Activated CD4-positive, alpha-beta T cell treated with anti-CD3 and anti-CD28 coated beads, Interleukin-2, Interleukin-6, amounts not matched to agents 100 ng/mL and 50 ng/mL, durations not matched to agents 16 hours and 8 hours (primary cell): ENCODE measurements at regions not wholly inside any gene's neighbourhood (a gene's known extent, or its start where the extent isn't known, plus 50 kb on each side); places are given as distances from the start of the nearest gene placed in this dataset.

Source experiments
- DNase-seq: peaks from one replicate; pipeline ENCODE4 v3.0.0-alpha.2; 2020

DNA sequence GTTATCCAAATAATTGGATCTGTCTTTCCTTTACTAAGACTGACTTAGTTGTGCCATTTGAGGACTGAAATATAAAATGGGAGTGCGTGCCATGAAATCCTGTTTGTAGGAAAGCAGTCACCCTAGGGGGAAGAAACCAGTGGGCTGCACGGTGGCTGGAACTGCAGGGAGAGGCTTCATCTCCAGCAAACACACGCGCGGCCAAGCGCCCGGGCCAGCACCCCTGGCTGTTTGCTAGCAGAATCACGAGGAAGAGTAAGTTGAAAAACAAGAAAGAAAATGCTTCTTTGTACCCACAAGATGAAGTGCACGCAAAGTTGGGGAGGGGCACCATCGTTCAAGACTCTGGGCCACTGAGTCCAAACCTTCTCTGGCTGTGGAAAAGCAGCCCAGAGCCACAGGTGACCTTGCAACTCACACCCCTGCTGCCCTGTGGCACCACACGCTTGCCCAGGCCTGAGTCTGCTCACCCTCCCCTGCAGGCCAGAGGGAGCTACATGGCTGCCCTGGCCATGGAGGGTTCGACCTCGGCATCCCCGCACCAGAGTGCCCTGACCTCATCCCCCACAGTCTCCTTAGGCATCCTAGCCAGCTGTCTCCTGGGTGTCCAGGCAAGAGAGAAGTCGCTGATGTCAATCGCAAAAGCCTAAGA, 55.2 kb downstream of the IRX2 start:
- DNase-seq: no peak

DNA sequence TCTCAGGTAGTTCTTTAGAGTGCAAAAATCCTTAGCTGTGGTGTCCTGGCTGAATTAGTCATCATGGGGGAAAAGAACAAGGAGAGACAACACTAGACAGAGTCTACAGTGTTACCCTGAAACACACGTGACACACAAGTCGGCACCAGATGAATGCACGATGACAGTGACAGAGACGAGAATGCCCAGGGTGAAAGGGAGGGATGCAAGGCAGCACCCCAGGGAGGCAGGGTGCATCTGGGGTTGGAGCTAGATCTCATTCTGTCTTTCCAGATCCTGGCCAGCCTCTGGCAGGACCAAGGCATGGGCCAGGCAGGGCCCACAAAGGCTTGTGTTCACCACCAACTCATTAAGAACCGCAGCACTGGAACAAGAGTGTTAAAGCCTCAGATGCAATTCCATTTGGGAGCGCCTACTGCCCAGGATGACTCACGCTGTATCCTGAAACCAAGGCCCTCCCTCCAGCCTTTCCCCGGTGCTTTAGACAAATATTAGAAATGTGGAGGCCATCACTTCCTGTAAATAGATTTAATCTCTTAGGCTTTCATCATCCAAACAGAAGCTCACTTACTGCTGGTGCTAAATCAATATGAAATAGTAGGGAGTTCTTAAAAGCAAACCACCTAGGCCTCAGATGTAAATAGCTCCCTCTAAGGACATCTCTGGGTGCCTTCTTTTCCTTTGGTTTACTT, 56.1 kb downstream of the IRX2 start:
- no peak for DNase-seq

DNA sequence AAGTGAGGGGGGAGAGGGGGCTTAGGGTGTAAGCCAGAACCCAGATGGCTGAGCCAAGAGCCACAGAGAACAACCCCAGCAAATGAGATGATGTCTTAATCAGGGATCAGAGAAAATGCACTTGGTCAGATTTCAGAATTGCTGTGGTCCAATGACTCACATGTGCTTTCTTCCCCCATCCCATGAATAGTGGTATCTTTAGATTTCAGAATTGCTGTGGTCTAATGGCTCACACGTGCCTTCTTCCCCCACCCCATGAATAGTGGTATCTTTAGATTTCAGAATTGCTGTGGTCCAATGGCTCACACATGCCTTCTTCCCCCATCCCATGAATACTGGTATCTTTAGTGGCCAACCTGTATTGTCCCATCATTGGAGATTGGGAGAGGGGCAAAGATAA, 59.9 kb downstream of the IRX2 start:
- no peak for DNase-seq

DNA sequence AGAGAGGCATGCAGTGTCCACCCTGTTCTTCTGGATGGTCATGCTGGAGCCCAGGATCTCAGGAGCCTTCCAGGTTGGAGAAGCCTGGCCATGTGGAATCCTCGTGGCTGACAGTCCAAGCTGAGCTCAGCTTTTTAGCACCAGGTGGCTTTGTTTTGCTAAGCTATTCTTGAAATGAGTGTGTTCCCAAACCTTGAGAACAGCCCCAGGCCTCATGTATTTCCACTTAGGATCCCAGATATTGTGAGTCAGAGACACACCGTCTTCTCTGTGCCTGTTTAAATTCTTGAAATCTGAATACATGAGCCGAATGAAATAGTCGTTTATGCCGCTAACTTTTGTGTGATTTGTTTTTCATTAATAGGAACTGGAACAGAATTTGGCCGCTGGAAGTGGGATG, 61.2 kb downstream of the IRX2 start:
- DNase-seq: no peak

DNA sequence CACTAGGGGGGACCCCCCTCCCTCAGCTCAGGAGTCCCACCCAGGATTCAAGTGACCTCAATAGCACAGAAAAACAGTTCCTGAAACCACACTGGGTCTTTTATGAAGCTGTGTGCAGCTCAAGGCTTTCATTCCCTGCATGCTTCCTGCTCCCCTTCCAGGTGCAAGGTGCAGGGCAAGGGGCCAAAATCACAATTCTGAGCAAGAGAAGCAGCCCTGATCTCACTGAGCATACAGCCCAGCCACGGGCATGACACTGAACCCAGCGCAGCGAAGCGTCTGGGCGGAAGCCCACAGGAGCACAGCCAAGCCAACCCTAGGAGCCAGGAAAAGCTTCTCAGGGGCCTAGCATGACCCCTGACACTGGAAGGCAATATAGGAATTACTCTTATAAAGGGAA, 62.9 kb downstream of the IRX2 start:
- no peak for DNase-seq

DNA sequence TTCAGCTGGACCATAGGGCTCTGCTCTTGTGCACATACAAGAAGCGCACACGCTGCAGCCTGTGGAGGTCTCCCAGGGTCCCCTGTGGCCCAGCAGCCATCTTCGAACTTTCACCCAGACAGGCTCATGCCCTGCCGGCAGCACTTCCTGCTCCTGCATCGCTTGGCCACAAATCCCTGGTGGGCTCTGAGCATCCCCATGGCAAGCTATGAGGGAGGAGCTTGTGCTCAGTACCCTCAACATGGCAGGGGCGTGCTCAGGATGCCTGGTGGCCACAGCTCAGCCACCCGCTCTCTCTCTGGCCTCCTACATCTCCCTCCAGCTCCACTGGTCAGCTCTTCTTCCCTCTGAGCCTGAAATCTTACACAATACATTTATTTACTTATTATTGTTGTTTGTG, 63.7 kb downstream of the IRX2 start:
- DNase-seq: no peak

DNA sequence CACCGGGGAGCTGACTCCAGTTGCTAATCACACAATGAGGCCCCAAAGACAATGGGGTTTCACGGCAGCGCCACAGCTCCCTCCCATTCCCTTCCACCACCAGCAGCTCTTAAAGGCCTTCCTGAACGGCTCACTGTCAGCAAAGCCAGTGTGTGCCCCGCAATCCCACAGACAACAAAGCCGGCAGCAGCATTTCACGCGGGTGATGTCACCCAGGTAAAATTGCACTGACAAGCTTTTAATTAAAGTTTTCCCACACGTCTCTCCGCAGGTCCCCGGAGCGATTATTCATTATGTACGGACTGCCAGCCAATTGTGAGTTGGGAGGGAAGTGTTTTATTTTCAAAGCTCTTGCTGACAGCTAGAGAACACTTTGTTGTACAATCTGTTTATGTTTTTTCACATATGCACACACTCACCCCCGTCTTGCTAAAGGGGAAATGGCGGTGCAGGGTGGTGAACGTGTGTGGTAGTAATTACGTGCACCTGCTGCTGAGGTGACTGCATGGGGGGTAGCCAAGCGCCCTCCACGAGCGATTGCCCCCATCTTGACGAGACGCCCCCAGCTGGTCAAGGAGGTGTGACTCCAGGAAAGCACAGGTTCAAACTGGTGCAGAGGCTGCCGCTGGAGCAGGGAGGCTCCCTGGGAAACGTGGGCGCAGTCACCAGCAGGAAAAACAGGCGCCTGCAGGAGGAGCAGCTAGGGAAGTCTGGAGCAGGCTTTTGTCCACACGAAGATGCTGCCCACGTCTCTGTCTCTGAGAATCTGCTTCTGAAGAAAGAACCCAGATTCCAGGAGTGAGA, 65.0 kb downstream of the IRX2 start:
- no peak for DNase-seq

DNA sequence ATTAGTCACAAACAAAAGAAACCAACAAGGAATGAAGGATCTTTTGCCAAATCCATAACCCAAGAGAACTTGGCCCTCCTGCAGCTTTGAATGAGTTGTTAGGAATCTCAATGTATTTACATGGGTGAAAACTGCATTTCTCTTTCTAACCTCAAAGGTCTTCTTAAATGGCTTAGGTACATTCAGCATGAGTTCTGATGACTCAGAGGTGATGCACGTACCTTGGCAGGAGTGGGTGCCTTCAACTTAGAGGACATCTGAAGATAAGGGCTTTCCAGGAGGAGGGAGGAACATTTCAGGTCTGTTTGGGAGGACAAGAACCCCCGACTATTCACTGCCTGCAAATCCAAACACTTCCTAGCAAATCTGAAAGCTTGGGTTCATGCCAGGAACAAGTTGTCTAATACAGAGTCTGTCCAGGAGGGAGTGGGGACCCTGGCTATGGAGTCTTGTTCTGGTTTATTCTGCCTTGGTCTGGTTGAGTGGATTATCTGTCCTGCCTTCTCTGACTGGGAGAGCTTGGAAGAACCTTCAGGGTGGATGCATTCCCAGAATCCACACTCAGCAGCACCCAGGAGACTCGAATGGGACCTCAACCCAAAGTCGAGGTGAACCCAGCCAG, 65.7 kb downstream of the IRX2 start:
- no peak for DNase-seq

DNA sequence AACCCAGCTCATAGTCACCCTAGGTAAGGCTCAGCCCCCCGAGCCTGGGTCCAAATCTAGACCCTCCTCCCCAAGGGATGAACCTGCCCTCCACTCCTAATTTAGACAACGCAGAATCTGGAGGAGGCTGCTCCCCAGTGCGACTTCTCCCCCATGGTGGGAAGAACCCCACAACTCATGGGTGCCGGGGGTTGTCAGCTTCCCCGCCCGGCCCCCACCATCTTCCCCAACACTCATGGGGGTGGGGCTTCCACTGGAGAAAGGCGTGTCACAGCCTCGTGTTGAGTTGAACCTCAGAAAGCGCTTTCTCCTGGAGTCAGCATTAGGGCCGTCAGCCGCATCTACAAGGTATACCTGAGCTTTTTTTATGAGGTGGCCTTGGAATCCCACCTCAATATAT, 66.9 kb downstream of the IRX2 start:
- no peak for DNase-seq

DNA sequence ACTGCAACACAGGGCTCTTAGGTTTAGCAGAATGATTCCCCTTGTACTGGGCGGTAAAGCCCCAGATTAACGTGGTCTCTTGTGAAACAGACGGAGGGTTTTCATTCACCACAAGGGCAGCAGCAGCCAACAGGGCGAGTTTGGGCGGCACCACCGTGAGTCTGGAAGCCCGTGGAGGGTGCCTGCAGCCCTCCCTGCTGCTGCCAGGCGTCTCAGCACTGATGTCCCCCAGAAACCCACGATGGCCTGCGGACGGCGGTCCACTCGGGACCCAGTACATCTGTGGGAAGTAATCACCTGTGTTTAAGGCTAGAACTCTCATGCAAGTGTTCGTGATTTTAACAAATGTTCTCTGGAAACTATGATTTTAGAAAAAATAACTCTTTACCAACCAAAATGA, 67.8 kb downstream of the IRX2 start:
- no peak for DNase-seq

DNA sequence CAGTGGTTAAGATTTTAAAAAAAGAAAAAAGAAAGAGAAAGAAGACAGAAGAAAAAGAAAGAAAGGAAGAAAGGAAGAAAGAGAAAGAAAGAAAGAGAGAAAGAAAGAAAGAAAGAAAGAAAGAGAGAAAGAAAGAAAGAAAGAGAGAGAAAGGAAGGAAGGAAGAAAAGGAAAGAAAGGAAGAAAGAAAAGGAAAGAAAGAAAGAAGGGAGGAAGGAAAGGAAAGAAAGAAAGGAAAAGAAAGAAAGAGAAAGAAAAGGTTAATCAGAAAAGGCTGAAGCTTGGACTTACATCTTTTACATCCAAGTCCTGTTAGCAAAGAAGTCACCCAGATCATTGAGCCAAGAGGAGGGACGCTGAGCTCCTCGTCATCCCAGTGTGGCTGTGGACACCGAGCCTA, 70.0 kb downstream of the IRX2 start:
- no peak for DNase-seq

DNA sequence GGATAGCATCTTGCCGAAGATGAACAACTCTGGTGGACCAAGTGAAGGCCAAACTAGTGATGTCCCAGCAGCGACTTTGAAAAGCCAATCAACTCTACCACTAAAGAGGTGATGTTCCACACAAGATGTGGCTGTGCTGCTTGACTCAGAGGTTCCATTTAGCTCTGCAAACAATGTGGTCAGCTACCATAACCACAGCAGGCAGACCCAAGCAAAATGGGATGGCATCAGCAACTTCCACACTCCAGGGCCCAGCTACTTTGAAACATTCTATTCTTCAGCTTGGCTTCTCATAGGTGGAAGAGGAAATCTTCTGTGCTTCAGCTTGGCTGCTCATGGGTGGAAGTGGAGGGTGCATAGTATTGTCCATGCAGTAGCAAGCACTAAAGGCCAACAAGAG, 70.5 kb downstream of the IRX2 start:
- DNase-seq: no peak

DNA sequence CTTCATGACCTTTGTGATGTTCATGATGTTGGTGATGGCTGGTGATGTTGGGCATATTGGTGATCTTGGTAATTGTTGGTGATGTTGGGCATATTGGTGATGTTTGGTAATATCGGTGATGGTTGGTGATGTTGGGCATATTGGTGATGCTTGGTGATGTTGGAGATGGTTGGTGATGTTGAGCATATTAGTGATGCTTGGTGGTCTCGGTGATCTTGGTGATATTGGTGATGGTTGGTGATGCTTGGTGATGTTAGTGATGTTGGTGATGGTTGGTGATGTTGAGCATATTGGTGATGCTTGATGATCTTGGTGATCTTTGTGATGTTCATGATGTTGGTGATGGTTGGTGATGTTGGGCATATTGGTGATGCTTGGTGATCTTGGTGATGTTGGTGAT, 73.8 kb downstream of the IRX2 start:
- DNase-seq: no peak

DNA sequence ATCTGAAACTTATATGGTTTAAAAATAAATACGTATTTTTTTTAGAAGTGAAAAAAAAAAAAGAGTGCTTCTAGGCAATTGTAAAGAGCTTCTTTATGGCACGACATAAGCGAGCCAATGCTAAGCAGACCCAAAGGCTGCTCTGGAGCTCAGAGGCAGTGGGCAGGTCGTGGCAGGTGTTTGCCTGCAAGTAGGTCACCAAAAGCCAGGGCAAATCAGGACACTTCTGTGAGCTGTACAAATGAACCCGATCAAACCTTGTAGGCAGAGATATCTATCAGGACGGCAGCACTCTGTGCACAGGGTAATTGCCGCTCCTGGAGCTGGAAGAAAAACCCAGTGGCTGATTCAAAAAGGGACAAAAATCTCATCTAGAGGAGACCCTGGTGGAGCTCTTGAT, 75.9 kb downstream of the IRX2 start:
- no peak for DNase-seq

DNA sequence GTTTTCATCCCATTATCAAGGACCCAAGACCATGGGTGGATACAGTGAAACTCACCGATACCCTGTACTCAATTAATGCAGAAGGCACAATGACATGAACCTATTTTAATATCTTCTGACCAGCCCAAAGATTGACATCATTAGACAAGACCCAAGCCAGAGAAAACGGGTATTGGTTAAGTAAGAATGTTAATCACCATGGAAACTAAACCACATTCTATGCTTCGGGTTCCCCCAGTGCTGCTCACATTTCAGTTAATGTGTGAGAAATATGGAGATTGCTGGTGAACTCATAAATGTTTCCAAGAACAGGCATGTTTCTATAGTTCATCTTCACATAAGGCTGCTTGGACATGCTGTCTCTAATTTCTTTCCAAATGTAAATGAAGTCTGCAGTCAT, 77.0 kb downstream of the IRX2 start:
- DNase-seq: no peak

DNA sequence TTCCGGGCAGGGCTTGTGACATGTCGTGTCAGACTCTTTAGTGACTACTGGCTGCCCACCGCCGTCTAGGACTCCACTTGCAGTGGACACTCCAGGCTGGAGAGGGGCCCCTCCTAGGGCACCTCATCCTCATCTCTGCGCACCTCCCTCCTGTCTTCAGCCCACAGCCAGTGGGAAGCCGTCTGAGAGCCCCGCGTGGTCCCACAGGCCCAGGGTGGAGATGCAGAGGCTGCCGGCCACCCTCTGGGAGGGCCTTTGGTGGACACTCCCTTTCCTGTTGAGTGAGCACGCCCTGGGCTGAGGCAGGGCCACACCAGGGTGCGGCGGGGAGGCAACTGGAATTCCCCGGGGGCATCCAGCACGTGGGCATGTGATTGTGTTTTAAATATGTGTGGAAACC, 80.5 kb downstream of the IRX2 start:
- DNase-seq: no peak

DNA sequence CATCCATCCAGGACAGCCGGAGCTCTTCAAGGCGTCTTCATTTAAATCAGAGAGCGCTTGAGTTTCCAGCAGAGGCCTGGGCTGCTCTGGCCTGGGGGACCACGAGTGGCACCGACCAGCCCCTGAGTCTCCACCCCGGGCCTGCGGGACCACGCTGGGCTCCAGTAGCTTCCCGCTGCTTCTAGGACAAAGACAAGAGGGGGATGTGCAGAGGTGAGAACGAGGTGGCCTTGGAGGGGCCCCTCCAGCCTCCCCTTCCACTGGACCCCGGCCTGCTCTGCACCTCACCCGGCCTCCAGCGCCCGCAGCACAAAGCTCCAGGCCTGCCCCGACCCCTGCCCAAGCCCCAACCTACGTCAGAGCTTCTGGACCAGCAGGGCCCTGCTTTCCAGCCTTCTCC, 81.6 kb downstream of the IRX2 start:
- DNase-seq: no peak

DNA sequence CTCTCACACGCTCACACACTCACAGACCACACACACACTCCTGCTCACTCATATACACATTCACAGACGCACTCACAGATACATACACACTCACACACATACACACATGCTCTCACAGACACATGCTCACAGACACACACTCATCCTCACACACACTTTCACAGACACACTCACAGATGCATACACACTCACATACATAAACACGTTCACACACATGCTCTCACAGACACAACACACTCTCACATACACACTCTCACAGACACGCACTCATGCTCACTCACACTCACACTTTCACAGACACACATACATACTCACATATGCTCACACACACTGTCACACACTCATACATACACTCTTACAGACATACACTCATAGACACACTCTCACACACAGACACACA, 82.2 kb downstream of the IRX2 start:
- DNase-seq: no peak

DNA sequence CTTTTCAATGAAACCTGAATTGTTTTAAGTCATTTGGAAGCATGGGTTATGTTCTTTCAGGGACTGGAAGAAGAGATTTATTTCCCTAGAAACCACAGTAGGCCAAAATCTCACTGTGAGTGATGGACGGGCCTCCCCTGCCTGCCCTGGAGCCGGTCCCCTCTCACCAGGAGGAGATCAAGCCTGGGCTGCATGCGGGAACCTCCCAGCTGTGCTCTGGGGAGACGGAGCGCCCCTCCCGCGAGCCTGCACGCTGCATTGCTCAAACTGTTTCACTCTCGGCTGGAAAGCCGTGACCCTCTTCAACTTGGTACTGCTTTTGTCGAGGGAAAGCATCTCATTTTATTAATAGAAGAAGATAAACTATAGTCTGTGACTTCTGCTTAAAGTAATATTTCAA, 85.4 kb downstream of the IRX2 start:
- DNase-seq: no peak

DNA sequence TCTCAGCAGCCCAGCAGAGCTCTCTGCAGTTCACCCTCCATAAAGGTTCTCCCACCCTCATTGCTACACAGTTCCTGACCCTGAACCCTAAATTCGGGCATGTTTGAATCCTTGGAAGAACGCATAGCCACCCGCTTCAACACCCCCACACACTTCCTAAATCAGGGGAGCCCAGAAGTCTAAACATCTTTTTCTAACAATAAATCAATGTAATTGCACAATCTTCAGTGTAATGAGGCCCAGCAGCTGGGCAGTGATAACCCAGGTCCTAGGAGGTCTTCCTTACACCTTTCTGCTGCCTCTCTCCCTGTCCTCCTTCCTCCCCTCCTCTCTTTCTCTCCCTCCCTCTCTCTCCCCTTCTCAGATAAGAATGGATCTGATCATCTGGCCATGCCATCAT, 88.0 kb downstream of the IRX2 start:
- no peak for DNase-seq

DNA sequence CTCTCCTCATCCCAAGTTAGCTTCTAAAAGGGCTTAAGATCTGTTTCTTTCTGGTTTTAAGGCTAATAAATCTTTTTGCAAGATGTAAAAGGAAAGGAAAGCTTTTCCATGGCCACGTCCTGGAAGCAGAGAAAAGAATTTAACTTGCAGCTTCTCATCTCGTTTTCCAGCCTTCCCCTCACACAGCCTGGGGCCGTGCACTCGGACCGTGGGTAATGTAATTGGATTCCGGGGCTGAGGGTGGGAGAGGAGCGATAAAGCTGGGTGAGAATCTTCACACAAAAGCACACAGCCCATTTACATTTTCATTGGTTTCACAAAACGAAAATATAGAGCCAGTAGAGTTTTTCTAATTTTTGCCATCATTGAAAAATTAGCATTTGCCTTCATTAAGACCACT, 91.2 kb downstream of the IRX2 start:
- DNase-seq: no peak

DNA sequence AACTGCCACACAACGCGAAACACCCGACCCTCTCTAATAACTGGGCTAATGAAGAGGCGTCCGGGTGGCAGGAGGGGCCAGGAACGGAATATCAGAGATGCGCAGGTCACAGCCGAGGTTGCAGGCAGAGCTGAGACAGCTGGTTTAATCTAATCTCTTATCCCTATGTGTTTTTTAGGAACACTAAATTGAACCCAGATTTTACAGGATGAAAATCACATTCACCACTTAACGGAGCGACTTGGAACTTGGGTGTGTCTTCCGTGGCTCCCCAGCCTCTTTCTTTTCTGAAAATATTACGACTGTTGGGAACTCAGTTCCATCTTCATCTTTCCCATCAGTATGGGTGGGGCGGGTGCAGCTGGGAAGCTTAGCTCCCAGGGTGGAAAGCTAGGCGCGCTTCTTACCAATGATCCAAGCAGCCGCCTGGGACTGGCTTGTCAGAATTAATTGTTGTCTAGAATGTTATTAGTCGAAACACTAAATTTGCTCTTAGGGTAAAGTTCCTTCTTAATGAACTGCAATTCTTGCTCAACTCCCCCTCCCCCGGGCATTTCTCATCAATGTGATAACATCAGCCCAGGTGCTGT, 92.5 kb downstream of the IRX2 start:
- no peak for DNase-seq

DNA sequence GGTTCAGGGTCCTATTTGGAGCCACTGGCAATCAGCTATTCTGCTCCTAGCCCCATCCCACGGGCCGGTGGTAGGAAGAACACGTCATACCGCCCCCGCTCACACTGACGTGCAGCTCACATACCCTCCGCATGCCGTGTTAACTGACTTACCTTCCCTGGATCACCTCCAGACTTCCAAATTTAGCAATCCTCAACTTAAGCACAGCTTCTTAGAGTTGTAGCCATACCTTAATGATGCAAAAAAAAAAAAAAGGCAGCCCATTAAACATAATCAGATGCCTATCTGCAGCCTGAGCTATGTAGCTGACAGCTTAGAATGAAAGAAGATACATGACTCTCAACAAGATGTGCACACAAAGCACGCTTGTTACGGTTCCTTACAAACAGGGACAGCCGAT, 93.0 kb downstream of the IRX2 start:
- DNase-seq: no peak

DNA sequence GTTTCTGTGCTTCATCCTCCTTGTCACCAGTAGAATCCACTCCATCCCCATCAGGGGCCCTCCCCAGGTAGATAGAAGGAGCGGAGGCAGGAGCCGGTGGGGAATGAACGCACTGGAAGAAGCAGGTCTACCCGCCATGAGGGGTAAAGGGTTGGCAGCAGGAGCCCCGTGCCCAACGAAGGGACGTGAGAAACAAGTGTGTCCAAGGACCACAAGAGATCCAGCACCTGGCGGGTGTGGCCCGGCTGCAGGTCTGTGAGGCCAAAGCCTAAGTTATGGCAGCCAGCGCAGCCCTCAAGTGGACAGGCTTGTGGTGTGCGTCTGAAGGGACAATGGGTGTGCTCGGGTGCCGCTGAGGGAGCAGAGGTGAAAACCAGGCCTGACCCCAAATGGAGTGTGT, 94.3 kb downstream of the IRX2 start:
- no peak for DNase-seq
